Mucosa of descending colon (tissue), 3 donors: ENCODE measurements at regions not wholly inside any gene's neighbourhood (a gene's known extent, or its start where the extent isn't known, plus 50 kb on each side); places are given as distances from the start of the nearest gene placed in this dataset.

Experiments used
- ATAC-seq: fragments of 200-7000 bp; cut with Tn5 transposase; one replicate; pipeline ENCODE4 v1.9.1; 2020; ENCODE audit warnings: mild to moderate bottlenecking, moderate library complexity
- DNase-seq, 3 donors: peaks; one replicate each; pipeline ENCODE4 v3.0.0-alpha.2; 2020
- H3K36me3 ChIP-seq: fragments of 200-600 bp; one replicate; pipeline ENCODE4 v1.8.0; 2021; ENCODE audit warnings: low read depth, mild to moderate bottlenecking
- H3K4me1 ChIP-seq: fragments of 200-600 bp; one replicate; pipeline ENCODE4 v1.8.0; 2021; ENCODE audit warnings: low read depth, mild to moderate bottlenecking
- H3K4me3 ChIP-seq: fragments of 200-600 bp; one replicate; pipeline ENCODE4 v1.8.0; 2021; ENCODE audit warnings: mild to moderate bottlenecking
- H3K9me3 ChIP-seq: fragments of 200-600 bp; one replicate; pipeline ENCODE4 v1.8.0; 2021; ENCODE audit warnings: mild to moderate bottlenecking
- CTCF ChIP-seq: fragments of 200-600 bp; IDR thresholded peaks from one replicate; pipeline ENCODE4 v1.8.0; 2022; ENCODE audit warnings: antibody characterized with exemption, mild to moderate bottlenecking
- intact Hi-C, 2 donors: fragments of 100-400 bp; cut with DNase I in 1 of 2; cut with micrococcal nuclease in 1 of 2; formaldehyde crosslinking; loops; one replicate each; pipeline versions ENCODE4 v1.11.0 to v1.11.1; 2022; cut with DNase I, micrococcal nuclease
- microRNA-seq: library from miRNA; unstranded; fragments of <30 nt; microRNA quantifications from one replicate; pipeline ENCODE4, GENCODE V29; 2019
- donor health status: DM: no; HTN: no; CAD: no; lungs with moderate emphysema.
- donor health status: DM: no; HTN: no; CAD: no.
- donor health status: DM: no; HTN: yes; CAD: no.

DNA sequence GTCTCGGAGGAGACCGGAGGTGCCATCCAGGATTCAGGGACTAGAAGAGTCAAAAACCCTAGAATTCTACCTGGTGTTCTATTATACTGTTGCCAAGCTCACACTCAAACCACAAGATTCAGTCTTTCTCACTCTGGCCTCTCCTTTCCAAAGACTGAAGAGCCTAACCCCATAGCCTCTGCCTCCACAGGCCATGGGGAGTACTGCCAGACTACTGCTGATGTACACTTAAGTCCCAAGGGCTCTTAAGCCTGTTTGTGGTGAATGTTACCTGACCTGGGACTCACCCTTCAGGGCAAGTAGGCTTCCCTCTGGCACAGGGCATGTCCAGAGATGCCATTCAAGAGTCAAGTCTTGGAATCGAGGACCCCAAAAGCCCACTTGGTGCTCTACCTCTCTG, 58.9 kb upstream of the IRS4 start:
- H3K4me3 ChIP-seq, result no peak overlapping the region
- intact Hi-C loops, result no loop called here
- DNase-seq, result no peak
- no peak for ATAC-seq
- no peaks in the 10 kb centered on the region for H3K36me3 ChIP-seq
- no peaks in the 10 kb centered on the region for H3K4me1 ChIP-seq
- no peaks in the 10 kb centered on the region for H3K9me3 ChIP-seq
- TF ChIP-seq CTCF, result no peak

Small RNA genes lying in the stretch of these regions (microRNA-seq; reads per million reads assigned to microRNA genes)
- 1.2 reads per million for gene MIR6087
